ENCODE measurements at regions not wholly inside any gene's neighbourhood (a gene's known extent, or its start where the extent isn't known, plus 50 kb on each side); places are given as distances from the start of the nearest gene placed in this dataset.

GRCh38 chr22:22406445-22407027 lies 102.0 kb downstream of the ZNF280B start:
- no peak for TF ChIP-seq ESRRG (CRISPR knock-in tag; IDR thresholded peaks at IDR 0.05)
- TF ChIP-seq ZFP30 (CRISPR knock-in tag; IDR thresholded peaks at IDR 0.05): no peak
- no peak for TF ChIP-seq BACH2 (CRISPR knock-in tag; IDR thresholded peaks at IDR 0.05; ENCODE audit: borderline replicate concordance)
- no peak for TF ChIP-seq OSR1 (CRISPR knock-in tag; IDR thresholded peaks at IDR 0.05)
- TF ChIP-seq GLIS3 (CRISPR knock-in tag; IDR thresholded peaks at IDR 0.05): no peak
- no peak for TF ChIP-seq CREB5 (CRISPR knock-in tag; IDR thresholded peaks at IDR 0.05; ENCODE audit: low read depth)
- TF ChIP-seq CSDC2 (CRISPR knock-in tag; IDR thresholded peaks at IDR 0.05): no peak
- no peak for TF ChIP-seq ZNF8 (CRISPR knock-in tag; IDR thresholded peaks at IDR 0.05)
- TF ChIP-seq PATZ1 (CRISPR knock-in tag; IDR thresholded peaks at IDR 0.05; ENCODE audit: borderline replicate concordance): no peak
- no peak for TF ChIP-seq ARNTL (CRISPR knock-in tag; IDR thresholded peaks at IDR 0.05; ENCODE audit: borderline replicate concordance, low read depth)
- no peak for TF ChIP-seq RARB (CRISPR knock-in tag; IDR thresholded peaks at IDR 0.05)
- TF ChIP-seq ZNF565 (CRISPR knock-in tag; conservative IDR thresholded peaks at IDR 0.05; ENCODE audit: low read depth): no peak
- no peak for TF ChIP-seq POU6F1 (CRISPR knock-in tag; IDR thresholded peaks at IDR 0.05; ENCODE audit: borderline replicate concordance, low read depth)
